ENCODE measurements at regions not wholly inside any gene's neighbourhood (a gene's known extent, or its start where the extent isn't known, plus 50 kb on each side); places are given as distances from the start of the nearest gene placed in this dataset.
A peak's percentile ranks its signal among the peaks of the same experiment; 100 is the strongest.

DNA sequence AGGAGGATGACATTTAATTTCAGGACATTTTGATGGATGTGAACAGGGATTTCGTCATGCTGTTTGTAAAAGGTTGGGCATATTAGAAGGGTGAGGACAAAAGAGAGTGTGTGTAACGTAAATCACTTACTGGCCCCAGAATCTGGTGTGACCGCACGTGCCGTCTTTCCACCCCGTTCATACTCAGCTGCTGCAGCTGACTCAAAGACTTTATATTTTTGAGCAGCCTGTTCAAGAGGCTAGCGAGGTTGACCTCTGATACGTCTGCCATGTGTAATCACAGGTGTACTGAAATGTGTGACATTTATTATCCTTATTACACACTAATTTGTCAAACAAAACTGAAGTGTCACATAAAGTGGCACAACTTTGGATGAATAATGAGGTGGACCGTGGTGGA, 66.5 kb upstream of the ERRFI1 start:
- no peaks in the 10 kb centered on the region for H3K27me3 ChIP-seq
- no peak for ATAC-seq

DNA sequence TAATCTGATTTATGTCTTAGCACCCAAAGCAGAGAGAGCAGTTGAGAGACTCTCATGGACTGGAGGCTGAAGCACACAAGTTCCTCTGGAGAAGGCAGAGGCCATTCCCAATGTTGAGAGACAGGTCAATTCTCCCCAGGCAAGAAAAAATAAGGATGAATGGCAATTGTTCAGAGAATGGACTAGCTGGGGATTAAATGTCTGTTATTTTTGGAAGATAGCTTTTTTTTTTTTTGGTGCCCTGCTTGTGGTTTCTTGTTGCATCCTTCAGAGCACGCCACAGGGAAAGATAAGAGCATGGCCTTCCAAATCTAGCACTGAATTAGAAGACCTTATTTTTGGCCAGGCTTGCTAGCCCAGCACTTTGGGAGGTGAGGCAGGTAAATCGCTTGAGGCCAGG, 65.6 kb upstream of the ERRFI1 start:
- intact Hi-C loops (cut with DNase I) = no loop called here
- 86 to 88% methylated on average over 2 of the region's 2 CpGs for WGBS, 2 donors
- peak overlapping the region in 1 of 10 donors; percentile 83 for H3K27ac ChIP-seq

More for the DNA sequence above, 66.5 kb upstream of the ERRFI1 start:
- Histone ChIP-seq H3K4me1 (peaks cover 0 to 61% (median 25%) of the 10 kb centered on the region in 9 donors), H3K9me3 (no peaks in the 10 kb centered on the region), H3K36me3 (no peaks in the 10 kb centered on the region), H3K27ac (no peak overlapping the region), H3K4me3 (no peak overlapping the region)
- intact Hi-C loops (cut with DNase I) = no loop called here
- DNase-seq = no peak
- WGBS, 2 donors = 86 to 92% methylated on average over 9 of the region's 9 CpGs
- TF ChIP-seq, protein P1, sequence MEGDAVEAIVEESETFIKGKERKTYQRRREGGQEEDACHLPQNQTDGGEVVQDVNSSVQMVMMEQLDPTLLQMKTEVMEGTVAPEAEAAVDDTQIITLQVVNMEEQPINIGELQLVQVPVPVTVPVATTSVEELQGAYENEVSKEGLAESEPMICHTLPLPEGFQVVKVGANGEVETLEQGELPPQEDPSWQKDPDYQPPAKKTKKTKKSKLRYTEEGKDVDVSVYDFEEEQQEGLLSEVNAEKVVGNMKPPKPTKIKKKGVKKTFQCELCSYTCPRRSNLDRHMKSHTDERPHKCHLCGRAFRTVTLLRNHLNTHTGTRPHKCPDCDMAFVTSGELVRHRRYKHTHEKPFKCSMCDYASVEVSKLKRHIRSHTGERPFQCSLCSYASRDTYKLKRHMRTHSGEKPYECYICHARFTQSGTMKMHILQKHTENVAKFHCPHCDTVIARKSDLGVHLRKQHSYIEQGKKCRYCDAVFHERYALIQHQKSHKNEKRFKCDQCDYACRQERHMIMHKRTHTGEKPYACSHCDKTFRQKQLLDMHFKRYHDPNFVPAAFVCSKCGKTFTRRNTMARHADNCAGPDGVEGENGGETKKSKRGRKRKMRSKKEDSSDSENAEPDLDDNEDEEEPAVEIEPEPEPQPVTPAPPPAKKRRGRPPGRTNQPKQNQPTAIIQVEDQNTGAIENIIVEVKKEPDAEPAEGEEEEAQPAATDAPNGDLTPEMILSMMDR (IDR thresholded peaks at IDR 0.05) = no peak

DNA sequence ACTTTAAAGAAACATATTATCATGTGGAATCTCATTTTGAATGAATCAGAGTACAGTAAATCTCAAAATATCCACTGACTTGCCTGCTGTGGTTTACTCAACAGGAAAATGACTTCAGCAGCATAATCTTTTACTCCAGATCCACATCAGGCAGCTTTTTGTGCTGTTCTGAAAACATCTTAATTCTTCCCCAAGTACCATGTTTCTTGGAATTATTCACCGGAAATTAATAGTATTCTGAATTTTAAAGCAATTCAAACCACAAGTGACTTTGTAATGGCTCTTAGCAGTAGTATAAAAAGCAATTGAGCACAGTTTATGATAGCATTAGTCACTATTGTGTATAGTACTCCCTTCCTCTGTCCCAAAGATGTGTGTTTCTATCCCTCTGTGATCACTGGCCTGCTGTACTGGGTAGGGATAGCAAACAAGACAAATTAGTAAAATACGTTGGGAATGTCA, 64.2 kb upstream of the ERRFI1 start:
- H3K4me3 ChIP-seq = no peak overlapping the region
- intact Hi-C loops (cut with DNase I) = no loop called here
- peak in 5 of 8 donors; percentile 30 to 72 (median 67) for ATAC-seq
- H3K9me3 ChIP-seq = peaks cover 0 to 8% (median 0%) of the 10 kb centered on the region in 11 donors
- 63 to 66% methylated on average over 2 of the region's 2 CpGs for WGBS, 2 donors
- no peaks in the 10 kb centered on the region for H3K27me3 ChIP-seq
- H3K36me3 ChIP-seq = no peaks in the 10 kb centered on the region
- no peak for DNase-seq
- H3K4me1 ChIP-seq = peaks cover 0 to 38% (median 11%) of the 10 kb centered on the region in 9 donors
- TF ChIP-seq, protein P1 (IDR thresholded peaks at IDR 0.05) = no peak
- H3K27ac ChIP-seq = peak overlapping the region in 7 of 10 donors; percentile 35 to 83 (median 53)

More for the DNA sequence above, 65.6 kb upstream of the ERRFI1 start:
- Histone ChIP-seq H3K4me1 (peaks cover 0 to 51% (median 16%) of the 10 kb centered on the region in 9 donors), H3K9me3 (no peaks in the 10 kb centered on the region), H3K4me3 (no peak overlapping the region), H3K27me3 (no peaks in the 10 kb centered on the region), H3K36me3 (no peaks in the 10 kb centered on the region)
- ATAC-seq = no peak
- no peak for DNase-seq
- TF ChIP-seq, protein P1 (IDR thresholded peaks at IDR 0.05) = no peak

DNA sequence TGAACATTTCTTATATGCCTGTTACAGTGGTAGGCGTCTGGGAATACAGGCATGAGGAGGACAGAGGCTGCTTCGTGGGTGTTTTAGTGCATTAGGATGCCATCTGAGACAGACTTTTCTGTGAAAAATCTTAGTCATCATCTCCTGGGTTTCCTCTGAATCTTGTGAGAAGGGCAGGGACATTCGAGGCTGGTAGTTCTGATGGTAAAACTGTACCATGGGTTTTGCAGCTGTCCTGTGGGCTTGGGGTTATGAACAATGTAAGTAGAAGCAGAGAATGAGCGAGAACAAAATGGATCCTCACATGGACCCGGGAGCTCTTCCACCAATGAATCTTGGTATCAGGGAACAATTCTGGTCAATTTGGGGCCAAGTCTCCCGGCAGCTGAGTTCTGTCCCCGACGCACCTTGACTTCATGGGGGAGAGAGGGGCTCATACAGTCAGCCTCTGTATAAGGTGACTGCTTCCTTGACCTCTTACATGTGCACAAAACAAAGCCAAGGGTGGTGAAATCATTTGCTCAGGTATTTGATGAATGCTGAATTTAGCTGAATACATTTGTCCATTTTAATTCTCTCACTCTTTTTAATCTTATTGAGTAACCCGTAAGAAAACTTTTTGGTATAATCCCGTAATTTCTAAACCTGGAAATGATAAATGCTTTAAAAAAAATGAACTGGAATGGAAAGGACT, 63.6 kb upstream of the ERRFI1 start:
- peaks cover 0 to 8% (median 0%) of the 10 kb centered on the region in 11 donors for H3K9me3 ChIP-seq
- DNase-seq = no peak
- ATAC-seq = no peak
- no peaks in the 10 kb centered on the region for H3K36me3 ChIP-seq
- H3K27ac ChIP-seq = peak overlapping the region in 7 of 10 donors; percentile 21 to 83 (median 50)
- intact Hi-C loops (cut with DNase I) = no loop called here
- H3K27me3 ChIP-seq = no peaks in the 10 kb centered on the region
- 81 to 87% methylated on average over 10 of the region's 10 CpGs for WGBS, 2 donors
- TF ChIP-seq, protein P1 (IDR thresholded peaks at IDR 0.05) = no peak
- no peak overlapping the region for H3K4me3 ChIP-seq
- H3K4me1 ChIP-seq = peaks cover 0 to 32% (median 6%) of the 10 kb centered on the region in 9 donors
